ENCODE measurements at regions not wholly inside any gene's neighbourhood (a gene's known extent, or its start where the extent isn't known, plus 50 kb on each side); places are given as distances from the start of the nearest gene placed in this dataset.

GRCh38 chr11:100586361-100587101, 100.6 kb upstream of the ARHGAP42 start:
- intact Hi-C loops (cut with DNase I) = no loop called here
- H3K4me3 ChIP-seq = no peak overlapping the region
- WGBS = 75% methylated on average over 2 of the region's 2 CpGs
- H3K27me3 ChIP-seq = no peaks in the 10 kb centered on the region
- peaks cover 0 to 3% (median 0%) of the 10 kb centered on the region in 4 donors for H3K4me1 ChIP-seq
- peak overlapping the region in 1 of 4 donors; percentile 7 for H3K27ac ChIP-seq (replicated peaks in 1 of 4)
- H3K9me3 ChIP-seq = no peaks in the 10 kb centered on the region
- TF ChIP-seq EP300 (IDR thresholded peaks at IDR 0.05) (no peak), POLR2A (IDR thresholded peaks at IDR 0.05; ENCODE audit: low read depth) (no peak), CTCF (IDR thresholded peaks at IDR 0.05) (no peak), POLR2AphosphoS5 (IDR thresholded peaks at IDR 0.05) (no peak)
- H3K36me3 ChIP-seq = no peaks in the 10 kb centered on the region
- DNase-seq (ENCODE audit: extremely low spot score) = no peak

- TF ChIP-seq POLR2AphosphoS5 (IDR thresholded peaks at IDR 0.05) = no peak
- no peak for TF ChIP-seq CTCF (IDR thresholded peaks at IDR 0.05)
- TF ChIP-seq EP300 (IDR thresholded peaks at IDR 0.05) = no peak
- no peak for TF ChIP-seq POLR2A (IDR thresholded peaks at IDR 0.05; ENCODE audit: low read depth)
- no peak overlapping the region for H3K4me3 ChIP-seq
- H3K27ac ChIP-seq (replicated peaks in 1 of 4) = no peak overlapping the region
- no peaks in the 10 kb centered on the region for H3K9me3 ChIP-seq
- H3K4me1 ChIP-seq = peaks cover 0 to 16% (median 15%) of the 10 kb centered on the region in 4 donors
- WGBS = 38% methylated on average over 6 of the region's 6 CpGs
- no peaks in the 10 kb centered on the region for H3K27me3 ChIP-seq
- DNase-seq (ENCODE audit: extremely low spot score) = no peak
- intact Hi-C loops (cut with DNase I) = no loop called here
- H3K36me3 ChIP-seq = no peaks in the 10 kb centered on the region
These were observed 94.3 kb upstream of the ARHGAP42 start for GRCh38 chr11:100592619-100593260.

- H3K27ac ChIP-seq (replicated peaks in 1 of 4) = no peak overlapping the region
These were observed 93.8 kb upstream of the ARHGAP42 start for GRCh38 chr11:100593291-100593690.

GRCh38 chr11:100594320-100594719, 92.8 kb upstream of the ARHGAP42 start:
- Histone ChIP-seq H3K27ac (replicated peaks in 1 of 4) (no peak overlapping the region), H3K27me3 (no peaks in the 10 kb centered on the region), H3K4me3 (no peak overlapping the region), H3K4me1 (peaks cover 0 to 16% (median 15%) of the 10 kb centered on the region in 4 donors), H3K36me3 (no peaks in the 10 kb centered on the region), H3K9me3 (no peaks in the 10 kb centered on the region)
- WGBS = 74% methylated on average over 3 of the region's 3 CpGs
- no peak for DNase-seq (ENCODE audit: extremely low spot score)
- TF ChIP-seq POLR2AphosphoS5 (IDR thresholded peaks at IDR 0.05) (no peak), POLR2A (IDR thresholded peaks at IDR 0.05; ENCODE audit: low read depth) (no peak), CTCF (IDR thresholded peaks at IDR 0.05) (no peak), EP300 (IDR thresholded peaks at IDR 0.05) (no peak)
- intact Hi-C loops (cut with DNase I) = no loop called here

More at GRCh38 chr11:100593291-100593690, 93.8 kb upstream of the ARHGAP42 start:
- no peaks in the 10 kb centered on the region for H3K36me3 ChIP-seq
- H3K4me1 ChIP-seq = peaks cover 0 to 16% (median 15%) of the 10 kb centered on the region in 4 donors
- no peaks in the 10 kb centered on the region for H3K27me3 ChIP-seq
- H3K9me3 ChIP-seq = no peaks in the 10 kb centered on the region
- intact Hi-C loops (cut with DNase I) = no loop called here
- 63% methylated on average over 2 of the region's 2 CpGs for WGBS
- TF ChIP-seq CTCF (IDR thresholded peaks at IDR 0.05) (no peak), POLR2AphosphoS5 (IDR thresholded peaks at IDR 0.05) (no peak), POLR2A (IDR thresholded peaks at IDR 0.05; ENCODE audit: low read depth) (no peak), EP300 (IDR thresholded peaks at IDR 0.05) (no peak)
- no peak overlapping the region for H3K4me3 ChIP-seq
- DNase-seq (ENCODE audit: extremely low spot score) = no peak

Measured in esophagus muscularis mucosa (tissue), 4 donors.